ENCODE measurements at regions not wholly inside any gene's neighbourhood (a gene's known extent, or its start where the extent isn't known, plus 50 kb on each side); places are given as distances from the start of the nearest gene placed in this dataset.

DNA sequence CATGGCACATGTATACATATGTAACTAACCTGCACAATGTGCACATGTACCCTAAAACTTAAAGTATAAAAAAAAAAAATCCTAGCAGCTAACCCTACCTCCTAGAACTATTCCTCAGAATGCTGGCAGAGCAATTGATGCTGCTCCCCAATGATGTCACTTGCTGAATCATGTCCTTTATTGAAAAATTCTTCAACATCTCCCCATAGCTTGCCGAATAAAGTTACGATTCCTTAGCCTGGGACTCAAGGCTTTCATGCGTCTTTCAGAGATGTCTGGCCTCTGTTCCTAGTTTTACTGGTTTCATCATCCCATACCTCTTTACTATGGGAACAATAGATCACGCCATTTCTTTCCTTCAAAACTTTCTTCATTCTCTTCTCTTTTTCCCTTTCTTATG is 174.7 kb upstream of the FAT1 start:
- no peak for FAIRE-seq

DNA sequence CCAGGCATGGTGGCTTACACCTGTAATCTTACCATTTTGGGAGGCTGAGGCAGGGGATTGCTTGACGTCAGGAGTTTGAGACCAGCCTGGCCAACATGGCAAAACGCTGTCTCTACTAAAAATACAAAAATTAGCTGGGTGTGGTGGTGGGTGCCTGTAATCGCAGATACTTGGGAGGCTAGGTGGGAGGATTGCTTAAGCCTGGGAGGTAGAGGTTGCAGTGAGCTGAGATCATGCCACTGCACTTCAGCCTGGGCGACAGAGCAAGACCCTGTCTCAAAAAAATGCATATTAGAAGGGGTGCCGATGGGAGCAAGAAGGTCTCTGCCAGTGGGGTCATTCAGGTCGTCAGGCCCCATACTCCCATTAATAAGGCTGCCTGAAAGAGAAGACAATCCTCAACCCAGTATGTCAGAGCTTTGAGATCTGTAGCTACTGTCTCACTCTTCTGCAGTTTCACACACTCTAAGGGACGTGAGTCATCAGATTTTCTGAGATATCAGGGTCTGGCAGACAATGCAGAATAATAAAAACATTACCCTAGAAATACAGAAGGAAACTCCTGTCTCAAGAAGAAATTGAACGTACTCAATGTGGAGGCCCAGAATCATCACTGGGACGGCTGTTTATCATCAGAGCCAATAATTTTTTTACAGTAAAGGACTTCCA is 176.7 kb upstream of the FAT1 start:
- FAIRE-seq, result no peak

GRCh38 chr4:186900984-186901383 is 177.3 kb upstream of the FAT1 start:
- FAIRE-seq, result no peak

DNA sequence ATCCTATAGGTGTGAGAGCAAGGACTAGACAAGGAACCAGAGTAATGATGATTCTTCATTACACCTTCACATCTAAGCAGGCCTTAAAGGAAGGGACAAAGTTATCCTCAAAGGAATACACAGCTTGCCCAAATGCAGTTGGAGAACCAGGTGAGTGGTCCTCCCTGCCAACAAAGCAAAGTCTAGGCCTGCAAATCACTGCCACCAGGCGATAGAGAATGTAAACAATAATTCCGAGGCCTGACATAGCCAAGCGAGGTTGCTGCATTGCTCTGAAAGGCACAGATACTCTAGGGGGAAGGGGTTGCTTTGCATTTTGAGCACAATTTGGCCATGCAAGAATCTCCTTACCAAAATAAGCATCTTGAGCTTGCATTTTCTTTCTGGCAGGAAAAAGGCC is 178.2 kb upstream of the FAT1 start:
- no peak for FAIRE-seq

DNA sequence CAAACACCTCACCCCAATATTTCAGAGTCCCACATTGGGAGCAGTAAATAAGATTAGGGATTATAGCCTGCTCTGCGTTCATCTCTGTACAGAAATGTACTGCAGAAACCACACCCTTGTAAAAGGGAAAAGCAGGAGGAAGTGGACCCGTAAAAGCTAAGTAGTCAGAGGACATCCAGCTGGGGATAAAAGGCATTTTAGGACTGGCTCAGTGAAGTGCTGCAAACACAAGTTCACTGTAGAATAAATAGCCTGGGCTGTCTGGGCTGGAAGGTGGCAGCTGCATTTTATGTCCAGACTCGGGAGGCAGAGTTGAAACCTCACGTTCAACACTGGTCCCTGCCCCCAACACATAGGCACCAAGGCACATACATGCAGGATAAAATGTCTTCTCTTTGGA is 178.7 kb upstream of the FAT1 start:
- FAIRE-seq, result no peak

DNA sequence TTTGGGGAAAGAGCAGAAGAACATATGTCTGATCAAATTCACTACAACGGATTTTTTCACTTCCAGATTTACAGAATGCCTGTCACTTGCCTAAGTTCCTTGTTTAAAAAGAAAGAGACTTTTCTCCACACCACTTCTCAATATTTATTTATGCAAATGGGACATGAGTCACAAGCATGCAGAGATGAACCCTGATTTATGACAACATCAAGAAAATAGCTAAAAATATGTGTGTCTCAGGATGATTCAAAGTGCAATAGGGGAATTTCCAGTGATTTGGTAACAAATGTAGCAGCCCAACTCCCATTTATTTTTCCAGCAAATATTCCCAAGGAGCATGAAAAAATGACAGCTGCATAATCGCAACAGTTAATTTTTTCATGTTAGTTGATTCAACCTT is 180.4 kb upstream of the FAT1 start:
- FAIRE-seq, result no peak

DNA sequence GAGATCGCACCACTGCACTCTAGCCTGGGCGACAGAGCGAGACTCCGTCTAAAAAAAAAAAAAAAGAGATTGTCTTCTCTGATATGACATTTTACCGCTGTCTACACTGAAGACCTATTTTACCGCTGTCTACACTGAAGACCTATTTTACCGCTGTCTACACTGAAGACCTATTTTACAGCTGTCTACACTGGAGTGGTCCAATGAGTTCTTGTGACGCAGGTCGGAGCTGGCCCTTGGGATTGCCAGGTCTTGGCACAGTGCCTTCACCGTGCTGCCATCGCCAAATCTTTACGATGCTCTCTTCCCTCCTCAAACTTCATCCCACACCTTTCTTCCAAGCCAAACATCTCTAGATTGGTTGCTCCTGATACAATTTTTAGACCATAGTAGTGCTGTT is 183.1 kb upstream of the FAT1 start:
- no peak for FAIRE-seq

GRCh38 chr4:186910385-186910784 is 186.7 kb upstream of the FAT1 start:
- FAIRE-seq, result no peak

- no peak for FAIRE-seq
Measured at GRCh38 chr4:186912606-186913005, 188.9 kb upstream of the FAT1 start.

DNA sequence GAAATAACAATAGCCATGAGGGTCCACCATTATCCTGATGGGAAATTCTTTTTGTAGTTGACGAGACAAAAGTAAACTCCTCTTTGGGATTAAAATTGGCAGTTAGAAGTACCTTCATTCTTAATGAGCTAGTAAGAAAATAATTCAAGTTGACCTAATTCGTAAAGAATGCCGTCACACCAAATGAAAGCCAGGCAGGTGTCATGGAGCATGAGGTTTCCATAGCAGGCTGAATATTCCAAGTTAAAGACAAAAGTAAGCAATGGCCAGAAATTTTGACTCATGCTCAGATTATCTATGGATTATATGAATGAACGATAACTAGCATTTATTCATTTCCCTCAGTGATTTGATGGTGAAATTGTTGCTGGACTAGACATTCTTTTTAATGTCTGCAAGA is 192.2 kb upstream of the FAT1 start:
- FAIRE-seq, result no peak

DNA sequence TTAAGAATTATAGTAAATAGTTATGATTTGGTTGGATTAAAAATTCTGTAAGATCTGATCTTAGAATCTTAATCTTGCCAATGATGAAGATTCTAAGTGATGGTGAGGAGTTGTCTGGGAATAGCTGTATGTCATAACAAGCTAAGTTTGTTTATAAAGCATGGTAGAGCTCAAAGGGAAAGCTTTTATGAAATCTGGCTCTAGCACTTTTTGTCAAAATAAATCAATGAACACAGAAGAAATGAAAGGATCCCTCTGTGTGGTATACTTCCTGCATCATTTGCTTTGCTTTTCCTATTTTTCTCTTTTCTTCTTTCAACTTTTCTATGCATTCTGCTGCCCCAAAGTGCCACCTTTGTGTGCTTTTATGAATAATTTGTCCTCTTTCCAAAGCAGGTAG is 193.5 kb upstream of the FAT1 start:
- FAIRE-seq, result no peak

GRCh38 chr4:186918466-186918865 is 194.8 kb upstream of the FAT1 start:
- no peak for FAIRE-seq

DNA sequence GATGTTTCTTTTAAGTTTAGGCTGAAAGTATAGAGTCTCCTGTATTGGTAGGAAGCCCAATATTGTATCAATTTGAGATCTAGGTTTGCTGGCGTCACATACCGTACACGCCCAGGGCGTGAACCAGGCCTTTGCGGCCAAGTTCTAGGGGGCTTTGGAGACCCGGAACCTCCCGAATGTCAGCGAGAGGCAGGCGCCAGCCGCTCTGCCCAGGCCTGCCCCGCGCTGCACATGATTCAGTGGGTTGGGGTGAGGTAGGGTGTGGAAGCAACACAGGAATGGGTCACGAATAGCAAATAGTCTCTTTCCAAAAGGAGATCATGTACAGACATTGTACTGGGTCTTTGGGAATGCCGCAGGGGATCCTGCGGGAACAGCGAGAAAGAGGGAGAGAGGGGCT is 195.7 kb upstream of the FAT1 start:
- FAIRE-seq, result no peak

- no peak for FAIRE-seq
Measured at GRCh38 chr4:186920483-186920882, 196.8 kb upstream of the FAT1 start.

GRCh38 chr4:186920992-186921391 is 197.3 kb upstream of the FAT1 start:
- no peak for FAIRE-seq

DNA sequence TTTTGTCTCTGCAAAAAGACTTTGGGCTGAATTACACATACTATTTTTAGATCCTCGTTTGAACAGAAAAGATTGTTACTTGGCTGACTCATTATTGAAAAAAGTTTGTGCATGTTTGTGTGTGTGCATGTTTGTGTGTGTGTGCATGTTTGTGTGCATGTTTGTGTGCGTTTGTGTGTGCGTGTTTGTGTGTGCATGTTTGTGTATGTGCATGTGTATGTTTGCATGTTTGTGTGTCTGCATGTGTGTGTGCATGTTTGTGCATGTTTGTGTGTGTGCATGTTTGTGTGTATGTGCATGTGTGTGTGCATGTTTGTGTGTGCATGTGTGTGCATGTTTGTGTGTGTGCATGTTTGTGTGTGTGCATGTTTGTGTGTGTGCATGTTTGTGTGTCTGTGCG is 201.1 kb upstream of the FAT1 start:
- FAIRE-seq, result no peak

DNA sequence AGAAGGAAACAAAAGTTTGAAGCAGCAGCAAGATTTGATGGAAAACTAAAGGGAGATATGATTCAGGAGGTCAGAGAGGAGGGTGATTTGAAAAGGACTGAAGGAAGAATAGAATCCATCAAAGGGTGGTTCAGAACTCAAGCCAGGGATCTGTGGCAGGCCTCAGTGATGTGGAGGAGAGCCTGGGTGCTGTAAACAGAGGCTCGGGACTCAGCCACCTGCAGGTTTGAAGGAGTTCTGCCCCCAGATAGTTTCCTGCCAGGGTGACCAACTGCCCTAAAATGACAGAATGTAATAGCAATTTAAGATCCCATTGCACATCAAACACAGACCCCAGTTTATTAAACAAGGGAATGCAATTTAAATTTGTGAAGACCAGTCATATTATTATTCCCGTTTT is 204.0 kb upstream of the FAT1 start:
- no peak for FAIRE-seq

GRCh38 chr4:186930024-186930423 is 206.4 kb upstream of the FAT1 start:
- no peak for FAIRE-seq

DNA sequence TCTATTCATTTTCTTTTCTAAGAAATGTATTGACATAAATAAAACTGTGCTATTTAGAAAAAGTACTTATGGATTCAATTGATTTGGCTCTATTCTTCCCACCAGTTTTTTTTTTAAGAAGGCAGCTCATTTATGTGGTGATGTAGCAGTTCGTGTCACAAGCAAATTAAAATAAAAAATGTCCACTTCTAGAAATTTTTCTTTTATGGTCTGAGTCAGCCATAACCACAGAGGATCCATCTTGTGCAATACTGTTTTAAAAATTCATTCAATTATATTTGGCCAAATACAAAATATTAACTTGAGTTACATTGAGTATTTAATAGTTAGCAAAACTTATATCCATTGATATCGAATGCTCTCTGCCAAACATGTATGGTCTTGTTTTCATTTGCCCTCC is 207.9 kb upstream of the FAT1 start:
- no peak for FAIRE-seq

- FAIRE-seq, result no peak
Measured at GRCh38 chr4:186932196-186932595, 208.5 kb upstream of the FAT1 start.

- FAIRE-seq, result no peak
Measured at GRCh38 chr4:186932631-186933187, 209.1 kb upstream of the FAT1 start.

DNA sequence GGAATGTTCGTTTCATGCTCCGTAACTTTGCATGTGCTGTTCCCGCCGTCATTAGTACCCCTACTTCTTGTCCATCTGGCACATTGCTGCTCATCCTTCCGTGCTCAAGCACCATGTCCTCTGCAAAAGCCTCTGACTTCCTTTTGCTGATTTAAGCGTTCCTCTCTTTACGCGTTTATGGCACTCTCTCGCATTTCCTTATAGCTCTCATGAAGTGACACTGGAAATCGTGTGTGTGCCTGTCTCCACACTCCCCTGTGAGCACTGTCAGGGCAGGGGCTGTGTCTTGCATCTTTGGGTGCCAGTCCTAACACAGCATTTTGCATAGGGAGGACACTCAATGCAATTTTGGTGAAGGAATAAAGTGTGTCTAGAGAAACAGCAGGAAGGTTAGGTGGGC is 210.6 kb upstream of the FAT1 start:
- FAIRE-seq, result no peak

- no peak for FAIRE-seq
Measured at GRCh38 chr4:186934841-186935443, 211.3 kb upstream of the FAT1 start.

GRCh38 chr4:186935901-186936300 is 212.2 kb upstream of the FAT1 start:
- no peak for FAIRE-seq
